CD4-positive, alpha-beta T cell treated with Interleukin-4 for 1 hour (primary cell): ENCODE measurements at regions not wholly inside any gene's neighbourhood (a gene's known extent, or its start where the extent isn't known, plus 50 kb on each side); places are given as distances from the start of the nearest gene placed in this dataset.
"Not testable (repeated sequence)": the region's sequence is repeated elsewhere in the genome, so short reads cannot be mapped to it uniquely, and the experiment has no call there.

ENCODE experiments used
- DNase-seq, 2 donors: peaks; one replicate each; pipeline ENCODE4 v3.0.0-alpha.2; 2020 to 2022

DNA sequence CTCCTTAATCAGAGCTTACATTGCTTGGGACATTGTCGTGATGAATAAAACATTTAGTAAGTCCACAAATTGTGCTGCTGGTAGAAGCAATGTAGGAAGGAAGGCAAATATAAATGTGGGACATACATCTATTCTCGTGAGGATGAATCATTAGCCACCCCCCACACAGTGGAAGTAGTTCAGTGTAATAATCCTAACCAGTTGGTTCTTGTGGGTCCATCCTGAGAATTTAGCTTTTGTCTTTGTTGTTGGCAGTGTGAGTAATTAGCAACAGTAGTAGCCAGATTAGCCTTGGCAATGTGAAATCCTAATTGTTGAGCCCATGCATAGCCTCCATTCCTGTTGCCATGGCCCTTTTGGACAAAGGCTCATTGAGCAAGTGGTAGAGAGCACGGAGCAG lies 532.1 kb downstream of the FBXO15 start:
- DNase-seq: no peak

DNA sequence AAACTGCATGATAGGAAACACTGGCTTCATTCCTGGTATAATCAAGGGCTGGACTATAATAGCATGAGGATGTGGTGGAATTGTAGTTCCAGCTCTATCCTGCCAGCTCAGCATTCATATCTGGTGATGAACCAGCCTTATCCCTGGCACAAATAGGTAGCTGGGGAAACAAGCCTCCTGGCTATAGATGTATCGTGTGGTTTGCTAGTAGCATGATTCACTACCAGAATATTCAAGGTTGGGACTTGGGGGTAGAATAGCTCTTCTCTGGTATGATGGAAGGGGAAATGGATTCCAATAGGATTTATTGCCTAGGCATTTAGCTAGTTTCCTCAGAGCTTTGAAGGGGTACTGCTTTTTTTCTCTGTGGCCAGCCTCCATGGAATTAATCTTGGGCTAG lies 532.8 kb downstream of the FBXO15 start:
- no peak for DNase-seq

DNA sequence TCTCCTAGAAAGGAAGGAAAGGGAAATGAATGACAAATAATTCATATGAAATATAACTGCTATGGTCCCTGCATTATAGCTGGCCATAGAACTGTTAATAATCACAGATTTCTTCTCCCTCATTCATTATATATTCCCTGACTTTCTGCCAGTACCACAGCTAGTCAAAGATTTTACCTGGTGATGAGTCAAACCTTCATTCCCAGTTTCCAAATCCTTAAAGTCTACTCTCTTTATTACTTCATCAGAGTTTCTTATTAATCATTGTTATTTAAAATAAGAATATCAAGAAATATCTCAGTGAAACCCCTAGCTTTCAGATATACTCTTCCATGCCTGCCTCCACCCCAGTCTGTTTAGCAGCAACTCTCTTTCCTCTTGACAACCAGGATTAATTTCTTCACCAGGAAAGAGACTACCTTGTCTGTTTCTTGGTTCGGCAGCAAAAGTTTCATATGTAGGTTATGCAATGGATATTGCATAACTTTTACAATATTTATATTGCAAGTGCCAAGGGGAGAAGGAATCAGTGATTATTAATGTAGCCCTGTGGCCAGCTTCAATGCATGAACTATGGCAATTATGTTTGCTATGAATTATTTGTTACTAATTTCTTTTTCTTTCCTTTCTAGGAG lies 533.8 kb downstream of the FBXO15 start:
- no peak for DNase-seq

DNA sequence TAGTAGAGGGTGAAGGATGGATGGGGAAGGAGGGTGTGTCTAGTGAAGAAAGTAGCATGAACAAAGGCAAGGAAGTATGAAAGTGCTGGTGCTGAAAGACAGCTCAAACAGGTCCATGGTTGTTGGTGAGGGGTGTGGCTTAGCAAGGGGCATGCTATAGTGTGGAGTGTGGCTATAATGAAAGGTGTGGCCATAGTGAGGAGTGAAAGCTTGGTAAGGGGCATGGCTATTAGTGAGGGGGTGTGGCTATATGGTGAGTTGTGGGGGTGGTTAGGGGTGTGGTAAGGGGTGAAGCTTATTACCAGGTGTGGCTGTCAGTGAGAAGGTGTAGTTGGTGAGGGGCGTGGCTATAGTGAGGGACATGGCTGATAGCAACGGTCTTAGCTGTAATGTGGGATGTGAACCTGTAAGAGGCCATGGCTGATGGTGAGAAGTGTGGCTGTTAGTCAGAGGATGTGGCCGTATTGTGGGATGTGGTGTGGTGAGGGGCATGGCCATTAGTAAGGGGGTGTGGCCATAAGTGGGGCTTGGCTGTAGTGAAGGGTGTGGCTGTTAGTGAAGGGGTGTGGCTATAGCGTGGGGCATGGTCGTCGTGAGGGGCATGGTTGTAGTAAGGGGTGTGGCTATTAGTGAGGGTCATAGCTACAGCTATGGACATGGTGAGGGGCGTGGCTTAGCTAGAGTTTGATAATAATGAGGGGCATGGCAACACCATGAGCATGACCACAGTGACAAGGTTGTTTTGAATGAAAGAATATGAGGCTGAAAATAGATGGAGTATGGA lies 549.6 kb downstream of the FBXO15 start:
- no peak for DNase-seq

DNA sequence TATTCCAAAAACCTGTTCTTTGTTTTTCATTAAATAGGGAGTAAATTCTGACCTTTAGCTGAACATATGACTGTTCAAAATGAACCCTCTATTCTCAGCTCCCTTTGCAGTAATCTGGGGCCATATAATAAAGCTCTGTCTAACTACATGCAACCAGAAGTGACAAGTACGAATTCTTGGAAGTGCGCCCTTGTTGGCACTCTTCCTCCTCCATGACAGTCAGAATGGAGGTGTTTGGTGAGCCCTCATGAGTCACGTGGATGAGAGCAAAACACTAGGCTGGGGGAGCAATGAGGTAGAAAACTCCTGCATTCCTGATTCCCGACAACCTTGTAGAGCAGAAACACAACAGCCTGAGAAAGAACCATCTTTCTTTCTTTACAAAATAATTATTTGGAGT lies 552.9 kb downstream of the FBXO15 start:
- DNase-seq: no peak

DNA sequence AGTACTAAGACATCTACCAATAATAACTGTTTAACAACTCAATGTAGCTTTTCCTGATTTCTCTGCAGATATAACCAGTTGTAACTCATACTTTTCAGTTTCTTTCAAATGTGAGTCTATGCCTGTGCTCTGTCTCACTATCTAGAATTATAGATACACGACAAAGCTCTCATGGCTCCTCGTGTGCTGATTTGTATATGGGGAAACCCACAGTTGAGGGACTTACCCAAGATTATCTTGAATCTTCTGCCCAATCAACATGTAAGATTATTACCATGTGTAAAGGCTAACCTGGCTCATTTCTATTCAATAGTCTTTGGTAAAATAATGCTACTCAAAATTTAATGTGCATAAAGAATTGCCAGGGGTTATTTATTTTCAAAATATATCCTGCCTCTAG lies 554.4 kb downstream of the FBXO15 start:
- DNase-seq: no peak

DNA sequence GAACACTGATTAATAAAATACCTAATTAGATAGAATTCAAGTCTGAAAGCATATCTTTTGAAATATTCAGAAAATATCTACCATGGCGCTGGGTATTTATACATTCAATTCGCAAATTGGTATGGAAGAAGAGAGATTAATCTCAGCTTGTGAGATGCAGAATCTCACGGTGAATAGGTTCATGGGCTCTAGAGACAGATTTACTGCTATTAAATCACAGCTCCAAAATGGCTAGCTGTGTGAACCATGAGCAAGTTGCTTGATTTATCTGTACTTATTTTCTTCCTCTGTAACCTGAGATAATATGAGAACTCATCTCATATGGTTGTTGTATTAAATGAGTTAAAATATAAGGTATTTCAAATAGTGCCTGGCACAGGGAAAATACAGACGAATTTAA lies 556.7 kb downstream of the FBXO15 start:
- DNase-seq: no peak

DNA sequence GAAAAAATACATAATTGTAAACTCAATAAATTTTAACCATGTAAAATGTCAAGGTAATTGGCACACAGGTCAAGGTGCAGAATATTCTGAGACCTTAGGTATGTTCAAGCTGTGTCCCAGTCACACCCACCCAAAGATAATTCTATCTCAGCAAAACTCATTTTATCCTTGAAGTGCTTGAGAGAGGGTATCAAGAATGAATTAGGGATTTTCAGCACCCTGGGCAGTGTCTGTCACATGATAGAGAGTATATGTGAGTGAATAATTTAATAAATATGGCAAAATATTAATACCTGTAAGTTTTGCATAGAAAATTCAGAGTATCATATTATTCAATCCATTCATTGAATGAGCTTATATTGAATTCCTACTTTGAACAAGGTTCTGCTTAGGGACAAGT lies 567.9 kb downstream of the FBXO15 start:
- no peak for DNase-seq

DNA sequence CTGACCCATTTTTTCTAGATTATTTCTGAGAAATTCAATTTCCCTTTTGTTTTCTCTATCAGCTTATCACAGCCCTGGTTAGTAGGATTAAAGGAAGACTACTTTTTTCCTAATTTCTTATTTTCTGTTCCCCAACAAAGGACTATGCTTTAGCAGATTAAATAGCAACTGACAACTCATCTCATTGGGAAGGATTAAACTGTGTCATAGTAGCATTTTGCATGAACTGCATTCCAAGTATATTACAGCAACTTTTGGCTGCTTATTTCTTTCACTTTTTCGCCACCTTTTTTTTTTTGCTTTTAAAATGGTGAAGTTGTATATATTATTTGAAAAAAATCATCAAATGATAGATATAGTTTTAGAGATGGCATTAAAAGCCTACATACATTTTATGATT lies 570.3 kb downstream of the FBXO15 start:
- DNase-seq: no peak

DNA sequence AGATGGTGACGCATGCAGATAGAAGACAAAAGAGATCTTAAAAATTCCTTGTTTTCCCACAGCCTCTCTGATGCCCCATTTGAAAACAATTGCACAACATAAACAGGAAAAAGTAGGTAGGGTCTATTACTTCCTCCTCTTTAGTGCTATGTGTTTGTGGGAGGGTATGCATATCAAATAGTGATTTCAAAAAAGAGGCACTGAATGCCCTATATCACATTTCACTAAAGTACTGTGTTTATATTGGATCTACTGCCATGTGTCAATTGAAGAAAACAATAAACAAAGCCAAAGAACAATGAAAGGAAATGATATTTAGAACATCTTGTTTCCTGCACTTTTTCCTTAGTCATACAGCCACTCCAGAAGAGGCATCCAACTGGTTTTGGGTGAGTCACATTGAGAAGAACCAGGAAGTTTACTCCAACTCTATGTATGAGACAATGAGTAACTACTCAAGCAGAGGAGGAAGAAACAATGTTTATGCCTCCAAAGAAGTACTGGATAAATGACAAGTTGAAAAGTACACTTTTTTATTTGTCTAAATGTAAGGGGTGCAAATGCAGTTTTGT lies 583.6 kb downstream of the FBXO15 start:
- no peak for DNase-seq

DNA sequence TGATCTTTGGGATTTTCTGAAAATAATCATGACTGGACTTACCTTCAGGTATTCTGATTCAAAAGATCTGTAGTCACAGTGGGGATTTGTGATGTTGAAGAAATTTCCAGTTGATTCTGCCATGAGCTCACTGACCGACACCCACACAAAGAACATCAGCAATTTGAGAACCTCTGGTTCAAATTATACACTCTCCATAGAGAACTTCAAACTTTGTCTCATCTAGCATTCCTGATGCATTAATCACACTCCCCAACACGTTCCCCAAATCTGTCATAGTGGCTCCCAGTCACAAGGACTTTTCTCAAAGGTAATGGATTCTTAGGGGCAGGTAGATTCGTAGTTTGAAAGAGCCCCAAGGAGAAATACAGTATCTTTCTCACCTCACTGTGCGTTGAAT lies 584.3 kb downstream of the FBXO15 start:
- DNase-seq: no peak

DNA sequence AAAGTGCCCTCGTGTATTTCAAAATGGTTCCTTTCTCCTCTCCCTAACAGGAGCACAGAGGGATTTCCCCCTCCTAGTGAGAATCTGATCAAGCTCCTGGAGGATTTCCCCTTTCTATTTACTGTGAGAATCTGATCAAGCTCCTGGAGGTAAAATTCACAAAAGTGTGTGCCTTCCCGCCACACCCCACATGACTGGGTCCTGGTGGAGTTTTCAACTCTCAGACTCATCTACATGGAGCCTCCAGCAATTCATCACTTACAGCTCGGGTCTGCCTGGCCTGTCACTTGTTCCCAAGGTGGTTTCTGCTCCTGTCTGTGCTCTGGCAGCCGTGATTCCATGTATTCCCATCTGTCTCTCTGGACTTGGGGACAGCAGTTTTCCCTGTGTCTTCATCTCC lies 590.7 kb downstream of the FBXO15 start:
- no peak for DNase-seq

DNA sequence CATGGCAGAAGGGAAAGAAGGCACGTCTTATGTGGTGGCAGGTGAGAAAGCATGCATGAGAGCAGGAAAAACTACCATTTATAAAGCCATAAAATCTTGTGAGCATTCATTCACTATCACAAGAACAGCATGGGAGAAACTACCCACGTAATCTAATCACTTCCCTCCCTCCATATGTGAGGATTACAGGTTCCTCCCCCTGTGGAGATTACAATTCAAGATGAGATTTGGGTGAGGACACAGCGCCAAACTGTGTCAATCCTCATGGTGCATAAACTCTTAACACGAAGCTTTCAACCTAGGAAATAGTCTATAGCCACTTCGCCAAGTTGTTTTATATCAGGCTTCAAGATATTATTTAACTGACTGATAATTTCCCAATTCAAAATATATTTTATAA lies 595.5 kb downstream of the FBXO15 start:
- no peak for DNase-seq

DNA sequence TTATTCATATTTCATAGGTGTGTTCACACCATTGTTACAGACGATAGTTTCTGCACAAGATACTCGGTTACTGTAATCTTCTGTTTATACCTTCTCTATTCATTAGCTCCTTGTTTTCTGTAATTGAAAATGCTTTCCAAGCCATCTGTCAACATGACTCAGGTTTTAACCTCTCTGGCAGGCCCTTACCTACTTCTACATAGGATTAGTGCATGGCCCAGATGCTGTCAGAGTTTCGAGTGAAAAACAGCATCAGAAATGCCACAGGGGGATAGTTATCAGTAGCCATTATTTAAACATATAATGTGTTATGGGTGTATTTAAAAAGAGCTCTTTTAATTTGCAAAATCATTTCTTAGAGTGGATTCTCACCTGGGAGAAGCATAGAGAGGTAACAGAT lies 596.4 kb downstream of the FBXO15 start:
- DNase-seq: no peak

DNA sequence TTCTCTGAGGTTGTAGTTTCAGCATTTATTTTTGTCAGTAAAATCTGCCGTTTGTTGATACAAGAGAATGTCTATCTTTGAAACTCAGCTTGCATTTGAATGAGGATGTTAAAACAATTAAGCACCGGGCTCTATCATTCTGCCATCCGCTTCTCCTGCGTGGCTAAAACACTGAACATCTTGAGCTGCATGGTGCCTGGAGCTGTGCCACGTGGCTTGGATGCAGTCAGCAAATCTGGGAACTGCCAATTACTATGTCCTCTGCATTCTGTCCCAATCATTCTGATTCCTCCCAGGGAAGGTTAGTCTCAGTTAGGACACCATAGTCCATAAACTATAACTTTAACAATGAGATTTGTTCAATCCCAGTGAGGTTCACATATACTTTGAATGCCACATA lies 598.4 kb downstream of the FBXO15 start:
- no peak for DNase-seq

DNA sequence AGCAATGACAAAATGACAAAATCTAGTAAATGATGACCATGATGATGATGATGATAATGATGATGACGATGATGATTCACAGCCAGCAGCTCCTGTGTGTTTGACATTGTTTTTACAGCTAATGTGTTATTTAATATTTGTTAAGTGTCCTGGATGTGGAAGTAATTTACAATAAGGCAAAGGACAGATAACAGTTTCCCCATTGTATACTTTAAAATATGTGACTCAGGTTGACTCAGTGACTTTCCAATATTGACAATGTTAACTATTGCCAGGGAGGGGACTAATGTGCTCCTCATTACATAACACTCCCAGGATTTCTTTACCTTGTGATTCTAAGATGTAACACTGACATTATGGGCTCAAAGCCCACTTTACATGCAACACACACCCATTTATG lies 602.2 kb downstream of the FBXO15 start:
- no peak for DNase-seq

DNA sequence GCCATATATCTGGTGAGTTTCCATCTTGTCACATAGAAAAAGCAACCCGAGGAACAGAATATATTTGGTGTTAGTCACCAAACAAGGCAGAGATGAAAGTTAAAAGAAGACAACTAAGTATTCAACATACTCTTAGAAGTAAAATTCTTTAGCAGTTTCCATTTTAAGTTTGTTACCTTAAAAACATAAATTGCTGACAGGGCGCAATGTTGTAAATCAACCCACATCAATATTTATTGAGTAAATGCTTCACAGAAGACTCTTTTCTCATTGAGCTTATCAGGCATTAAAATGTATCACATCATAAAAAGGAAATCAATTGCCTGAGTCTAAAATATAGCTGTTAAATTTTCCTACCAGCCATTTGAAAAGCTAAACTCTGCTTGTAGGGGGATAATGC lies 603.0 kb downstream of the FBXO15 start:
- DNase-seq: no peak

DNA sequence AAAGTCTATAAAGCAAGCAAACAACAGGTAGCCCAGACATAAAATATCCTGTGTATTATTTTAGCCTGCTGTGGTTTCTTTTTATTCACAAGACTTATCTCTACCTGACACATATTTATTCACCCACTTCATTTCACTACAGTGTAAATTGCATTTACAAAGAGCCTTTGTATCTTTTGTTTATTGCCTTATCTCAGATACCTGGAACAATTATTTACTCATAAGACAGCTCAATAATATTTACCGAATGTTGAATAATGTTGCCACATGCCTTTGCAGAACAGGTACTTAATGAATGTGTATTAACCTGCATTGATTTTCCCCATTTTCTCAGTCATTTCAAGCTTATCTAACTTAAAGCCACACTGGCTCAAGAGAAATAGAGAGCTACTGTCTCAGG lies 603.6 kb downstream of the FBXO15 start:
- no peak for DNase-seq

DNA sequence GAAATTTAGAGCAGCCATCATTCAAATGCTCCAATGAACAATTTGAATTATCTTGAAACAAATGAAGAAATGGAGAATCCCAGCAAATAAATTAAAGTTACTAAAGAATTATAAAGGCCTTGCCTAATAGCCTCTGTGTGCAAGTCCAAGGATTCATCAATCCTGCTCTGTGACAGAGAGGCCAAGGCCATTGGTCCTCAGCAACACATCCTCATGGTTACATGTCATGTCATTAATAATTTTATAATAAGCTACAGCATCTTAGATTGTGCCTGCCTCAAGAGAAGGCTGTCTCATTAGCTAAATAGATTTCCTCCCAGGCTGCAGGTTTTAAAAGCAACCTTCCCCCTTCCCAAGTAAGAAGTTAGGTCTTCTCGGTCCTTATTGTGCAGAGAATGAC lies 611.6 kb downstream of the FBXO15 start:
- no peak for DNase-seq

DNA sequence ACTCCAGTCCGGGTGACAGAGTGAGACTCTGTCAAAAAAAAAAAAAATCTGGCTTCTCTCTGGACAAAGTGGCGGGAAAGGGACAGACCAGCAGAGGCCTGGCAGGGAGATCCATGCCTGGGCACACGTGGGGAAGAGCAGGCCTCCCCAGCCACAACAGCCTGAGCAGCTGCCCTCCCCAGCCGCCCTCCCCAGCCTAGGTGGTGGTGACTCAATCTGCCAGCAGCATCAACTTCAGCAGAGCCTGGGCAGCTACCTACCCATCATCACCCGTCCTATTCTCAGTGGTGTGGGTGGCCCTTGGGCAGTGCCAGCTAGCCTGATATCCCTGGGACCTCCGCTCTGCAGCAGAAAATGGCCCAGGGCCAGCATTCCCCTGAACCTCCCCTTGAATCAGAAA lies 612.4 kb downstream of the FBXO15 start:
- no peak for DNase-seq

DNA sequence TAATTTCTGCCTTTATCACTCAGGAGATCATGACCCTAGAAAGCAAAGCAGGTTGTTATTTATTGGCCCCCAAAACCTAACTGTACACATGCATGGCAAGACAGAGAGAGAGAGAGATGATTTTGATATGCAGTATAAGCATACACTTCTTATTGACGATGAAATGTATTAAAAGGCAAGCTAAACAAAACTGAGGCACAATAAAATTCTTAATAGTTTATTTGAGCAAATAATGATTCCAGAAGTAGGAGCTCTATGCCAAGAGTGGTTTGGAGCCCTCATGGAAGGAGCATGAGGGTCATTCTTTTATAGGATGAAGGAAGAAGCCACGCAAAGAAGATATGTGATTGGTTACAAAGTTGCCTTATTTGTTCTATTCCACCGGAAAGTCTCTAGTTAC lies 616.0 kb downstream of the FBXO15 start:
- no peak for DNase-seq

DNA sequence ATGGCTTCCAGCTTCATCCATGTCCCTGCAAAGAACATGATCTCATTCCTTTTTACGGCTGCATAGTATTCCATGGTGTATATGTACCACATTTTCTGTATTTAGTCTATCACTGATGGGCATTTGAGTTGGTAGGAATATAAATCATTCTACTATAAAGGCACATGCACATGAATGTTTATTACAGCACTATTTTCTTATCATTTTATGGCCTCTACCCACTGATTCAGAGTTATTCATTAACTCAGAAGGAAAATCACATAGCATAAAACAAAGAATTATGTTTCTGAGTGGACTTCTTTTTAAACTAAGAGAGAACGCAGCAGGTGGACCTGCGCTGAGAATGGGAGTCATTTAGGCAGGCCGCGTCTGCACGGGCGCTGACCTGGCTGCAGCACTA lies 619.6 kb downstream of the FBXO15 start:
- DNase-seq: no peak

DNA sequence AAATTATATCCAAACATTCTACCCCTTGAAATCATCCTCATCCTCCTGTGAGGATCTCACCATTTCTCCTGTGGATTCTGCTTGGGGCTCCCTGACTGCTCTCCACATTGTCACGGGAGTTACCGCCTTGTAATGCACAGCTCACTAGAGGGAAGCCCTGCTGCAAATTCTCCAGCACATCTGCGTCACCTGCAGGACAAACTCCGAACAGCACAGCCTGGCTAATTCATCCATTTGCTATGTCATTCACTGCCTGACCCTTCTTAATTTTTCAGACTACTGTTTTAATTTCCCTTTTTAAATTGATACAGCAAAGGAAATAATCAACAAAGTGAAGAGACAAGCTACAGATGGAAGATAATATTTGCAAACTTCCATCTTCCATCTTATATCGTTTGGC lies 627.4 kb downstream of the FBXO15 start:
- no peak for DNase-seq

DNA sequence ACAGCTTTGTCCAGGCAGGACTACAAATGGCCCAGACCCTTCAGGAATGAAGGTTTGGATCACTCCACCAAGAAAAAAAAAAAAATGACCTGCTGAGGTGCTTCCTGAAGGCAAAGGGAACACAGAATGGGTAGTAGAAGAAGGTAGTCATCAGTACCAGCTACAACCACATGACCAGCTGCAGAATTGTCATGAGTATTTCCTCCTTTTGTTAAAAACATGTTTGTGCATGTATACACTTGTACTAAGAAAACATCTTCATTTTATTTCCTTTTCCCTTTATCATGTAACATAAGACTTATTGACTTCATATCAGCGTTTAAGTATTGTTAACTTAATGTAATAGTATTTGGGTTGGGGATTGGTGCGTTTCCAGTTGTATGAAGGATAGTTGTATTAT lies 631.6 kb downstream of the FBXO15 start:
- DNase-seq: not testable (repeated sequence)

DNA sequence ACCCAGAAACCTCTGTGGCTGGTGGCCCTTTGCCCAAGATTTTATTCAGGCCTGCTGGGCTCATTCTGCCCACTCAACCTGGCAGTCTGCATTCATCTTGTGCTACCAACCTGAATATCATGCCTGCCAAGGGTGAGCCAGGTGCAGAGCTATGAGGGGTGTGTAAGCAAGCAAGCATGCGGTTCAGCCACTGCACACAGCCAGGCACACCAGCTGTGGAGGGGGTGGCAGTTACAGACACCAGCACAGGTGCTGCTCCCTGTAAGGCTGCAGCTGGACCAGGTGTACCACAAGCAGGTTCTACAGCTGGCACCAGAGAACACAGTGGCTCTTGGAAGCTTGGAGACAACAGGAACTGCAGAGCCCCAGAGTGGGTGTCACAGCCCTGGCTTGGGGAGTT lies 633.2 kb downstream of the FBXO15 start:
- no peak for DNase-seq
